ENCODE measurements at regions not wholly inside any gene's neighbourhood (a gene's known extent, or its start where the extent isn't known, plus 50 kb on each side); places are given as distances from the start of the nearest gene placed in this dataset.

DNA sequence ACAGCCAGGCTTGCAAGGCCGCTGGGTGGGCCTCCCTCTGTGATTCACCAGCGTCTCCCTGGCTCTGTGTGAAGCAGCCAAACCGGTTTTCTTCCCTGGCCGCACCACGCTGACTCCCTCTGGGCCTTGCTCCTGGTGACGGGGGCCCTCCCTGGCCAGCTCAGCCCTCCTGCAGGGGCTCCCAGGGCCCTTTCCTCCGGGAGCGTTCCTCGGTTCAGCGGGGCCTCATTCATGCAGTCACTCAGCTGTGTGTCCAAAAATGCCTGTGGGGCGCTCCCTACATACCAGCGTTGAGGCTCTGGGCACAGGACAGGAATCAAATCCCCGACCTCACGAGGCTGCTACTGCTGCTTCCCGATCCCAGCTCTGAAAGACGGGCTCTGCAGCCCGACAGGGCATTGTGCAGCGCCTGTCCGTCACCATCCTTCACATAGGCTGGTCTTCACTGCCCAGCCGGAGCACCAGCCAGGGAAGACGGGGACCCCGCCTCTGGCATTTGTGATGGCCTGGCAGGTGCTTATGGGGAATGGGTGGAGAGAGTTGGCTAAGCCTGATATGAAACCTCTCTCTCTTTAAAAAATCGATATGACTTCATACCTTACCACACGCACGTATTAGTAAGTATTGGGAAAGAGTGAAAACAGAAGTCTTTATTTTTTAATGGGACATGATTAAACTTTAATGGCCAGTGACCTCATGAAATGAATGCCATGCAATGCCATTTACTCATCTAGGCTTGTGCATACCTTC is 110.0 kb upstream of the SHH start:
- no peak overlapping the region for H3K4me2 ChIP-seq (ENCODE audit: low read length)
- no peaks in the 10 kb centered on the region for H3K9me2 ChIP-seq (replicated peaks; ENCODE audit: control insufficient read depth, low read length)
- H3K4me1 ChIP-seq (ENCODE audit: control insufficient read depth, low read length), result no peaks in the 10 kb centered on the region
- no peak for TF ChIP-seq EZH2phosphoT487 (IDR thresholded peaks at IDR 0.05; ENCODE audit: borderline replicate concordance, low read length)
- TF ChIP-seq, protein P1, sequence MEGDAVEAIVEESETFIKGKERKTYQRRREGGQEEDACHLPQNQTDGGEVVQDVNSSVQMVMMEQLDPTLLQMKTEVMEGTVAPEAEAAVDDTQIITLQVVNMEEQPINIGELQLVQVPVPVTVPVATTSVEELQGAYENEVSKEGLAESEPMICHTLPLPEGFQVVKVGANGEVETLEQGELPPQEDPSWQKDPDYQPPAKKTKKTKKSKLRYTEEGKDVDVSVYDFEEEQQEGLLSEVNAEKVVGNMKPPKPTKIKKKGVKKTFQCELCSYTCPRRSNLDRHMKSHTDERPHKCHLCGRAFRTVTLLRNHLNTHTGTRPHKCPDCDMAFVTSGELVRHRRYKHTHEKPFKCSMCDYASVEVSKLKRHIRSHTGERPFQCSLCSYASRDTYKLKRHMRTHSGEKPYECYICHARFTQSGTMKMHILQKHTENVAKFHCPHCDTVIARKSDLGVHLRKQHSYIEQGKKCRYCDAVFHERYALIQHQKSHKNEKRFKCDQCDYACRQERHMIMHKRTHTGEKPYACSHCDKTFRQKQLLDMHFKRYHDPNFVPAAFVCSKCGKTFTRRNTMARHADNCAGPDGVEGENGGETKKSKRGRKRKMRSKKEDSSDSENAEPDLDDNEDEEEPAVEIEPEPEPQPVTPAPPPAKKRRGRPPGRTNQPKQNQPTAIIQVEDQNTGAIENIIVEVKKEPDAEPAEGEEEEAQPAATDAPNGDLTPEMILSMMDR (IDR thresholded peaks at IDR 0.05; ENCODE audit: low read depth, low read length, poor library complexity, severe bottlenecking), result no peak
- no peaks in the 10 kb centered on the region for H3K36me3 ChIP-seq (ENCODE audit: control insufficient read depth, low read length)
- H3F3A ChIP-seq (ENCODE audit: control insufficient read depth, insufficient read depth), result no peaks in the 10 kb centered on the region
- no peaks in the 10 kb centered on the region for H4K20me1 ChIP-seq (ENCODE audit: control insufficient read depth, insufficient read depth, low read depth, low read length)
- H3K27me3 ChIP-seq (ENCODE audit: control insufficient read depth, low read length), result no peaks in the 10 kb centered on the region
- H3K79me2 ChIP-seq (ENCODE audit: control insufficient read depth, low read length), result no peaks in the 10 kb centered on the region
- no peak overlapping the region for H3K4me3 ChIP-seq (ENCODE audit: low read length)
- H3K27ac ChIP-seq (ENCODE audit: low read depth, low read length), result no peak overlapping the region
- H3K9me3 ChIP-seq (ENCODE audit: control insufficient read depth, insufficient read depth, low read length), result peaks cover under 1% of the 10 kb centered on the region; the same call in 1 of the 2 replicates

DNA sequence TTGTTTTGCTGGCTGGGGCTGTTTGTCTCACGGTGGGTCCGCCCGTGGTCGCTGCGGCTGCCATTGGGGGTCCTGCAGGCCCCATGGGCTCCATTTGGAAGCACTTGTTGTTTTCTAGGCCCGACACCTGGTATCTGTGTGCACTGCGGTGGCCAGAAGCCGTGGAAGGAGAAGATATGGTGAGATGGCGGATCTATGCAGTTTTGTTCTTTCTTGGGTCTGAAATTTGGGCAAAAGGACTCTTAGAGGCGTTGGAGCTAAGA is 109.5 kb upstream of the SHH start:
- H3K79me2 ChIP-seq (ENCODE audit: control insufficient read depth, low read length), result no peaks in the 10 kb centered on the region
- no peak overlapping the region for H3K4me3 ChIP-seq (ENCODE audit: low read length)
- no peak overlapping the region for H3K4me2 ChIP-seq (ENCODE audit: low read length)
- no peaks in the 10 kb centered on the region for H4K20me1 ChIP-seq (ENCODE audit: control insufficient read depth, insufficient read depth, low read depth, low read length)
- H3K27me3 ChIP-seq (ENCODE audit: control insufficient read depth, low read length), result no peaks in the 10 kb centered on the region
- H3K27ac ChIP-seq (ENCODE audit: low read depth, low read length), result no peak overlapping the region
- no peak for TF ChIP-seq EZH2phosphoT487 (IDR thresholded peaks at IDR 0.05; ENCODE audit: borderline replicate concordance, low read length)
- TF ChIP-seq, protein P1 (IDR thresholded peaks at IDR 0.05; ENCODE audit: low read depth, low read length, poor library complexity, severe bottlenecking), result no peak
- no peaks in the 10 kb centered on the region for H3K9me2 ChIP-seq (replicated peaks; ENCODE audit: control insufficient read depth, low read length)
- no peaks in the 10 kb centered on the region for H3K4me1 ChIP-seq (ENCODE audit: control insufficient read depth, low read length)
- H3K36me3 ChIP-seq (ENCODE audit: control insufficient read depth, low read length), result no peaks in the 10 kb centered on the region
- no peaks in the 10 kb centered on the region for H3K9me3 ChIP-seq (ENCODE audit: control insufficient read depth, insufficient read depth, low read length)
- H3F3A ChIP-seq (ENCODE audit: control insufficient read depth, insufficient read depth), result no peaks in the 10 kb centered on the region

DNA sequence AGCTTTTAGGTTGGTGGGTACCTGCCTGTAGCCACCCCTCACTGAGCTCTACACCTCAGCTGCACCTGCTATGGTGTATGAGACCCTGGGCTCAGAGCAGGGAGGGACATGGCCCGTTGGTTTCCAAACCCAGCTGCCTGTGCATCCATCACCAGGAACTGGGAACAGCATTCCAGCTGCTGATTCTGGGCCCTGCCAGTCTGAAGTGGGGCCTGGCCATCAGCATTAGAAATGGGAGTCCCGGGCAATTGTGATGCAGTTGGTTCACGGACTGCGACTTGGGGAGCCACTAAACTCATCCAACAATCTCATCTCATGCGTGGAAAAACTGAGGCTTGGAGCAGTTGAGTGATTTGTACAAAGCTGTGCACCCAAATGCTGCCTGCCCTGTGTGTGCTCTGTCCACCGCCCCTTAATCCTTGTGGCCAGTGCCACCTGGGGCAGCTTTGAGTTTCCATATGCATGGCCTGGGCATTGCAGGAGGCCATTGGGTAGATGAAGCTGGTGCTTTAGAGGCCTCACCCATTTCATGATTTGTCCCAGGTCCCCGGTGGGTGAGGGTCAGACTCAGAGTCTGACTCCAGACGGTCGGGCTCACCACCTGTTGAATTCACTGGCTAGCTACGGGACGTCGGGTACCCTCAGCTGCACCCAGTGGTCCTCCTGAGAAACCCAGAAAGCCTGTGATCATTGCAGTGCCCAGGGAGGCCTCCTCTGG is 109.0 kb upstream of the SHH start:
- H3K9me3 ChIP-seq (ENCODE audit: control insufficient read depth, insufficient read depth, low read length), result no peaks in the 10 kb centered on the region
- no peak overlapping the region for H3K27ac ChIP-seq (ENCODE audit: low read depth, low read length)
- H3F3A ChIP-seq (ENCODE audit: control insufficient read depth, insufficient read depth), result no peaks in the 10 kb centered on the region
- no peaks in the 10 kb centered on the region for H3K36me3 ChIP-seq (ENCODE audit: control insufficient read depth, low read length)
- H3K4me1 ChIP-seq (ENCODE audit: control insufficient read depth, low read length), result no peaks in the 10 kb centered on the region
- H3K27me3 ChIP-seq (ENCODE audit: control insufficient read depth, low read length), result no peaks in the 10 kb centered on the region
- no peak for TF ChIP-seq EZH2phosphoT487 (IDR thresholded peaks at IDR 0.05; ENCODE audit: borderline replicate concordance, low read length)
- TF ChIP-seq, protein P1 (IDR thresholded peaks at IDR 0.05; ENCODE audit: low read depth, low read length, poor library complexity, severe bottlenecking), result no peak
- H3K79me2 ChIP-seq (ENCODE audit: control insufficient read depth, low read length), result no peaks in the 10 kb centered on the region
- no peak overlapping the region for H3K4me3 ChIP-seq (ENCODE audit: low read length)
- no peak overlapping the region for H3K4me2 ChIP-seq (ENCODE audit: low read length)
- no peaks in the 10 kb centered on the region for H3K9me2 ChIP-seq (replicated peaks; ENCODE audit: control insufficient read depth, low read length)
- H4K20me1 ChIP-seq (ENCODE audit: control insufficient read depth, insufficient read depth, low read depth, low read length), result no peaks in the 10 kb centered on the region

All from DOHH2 (cell line).